ENCODE measurements at regions not wholly inside any gene's neighbourhood (a gene's known extent, or its start where the extent isn't known, plus 50 kb on each side); places are given as distances from the start of the nearest gene placed in this dataset.

DNA sequence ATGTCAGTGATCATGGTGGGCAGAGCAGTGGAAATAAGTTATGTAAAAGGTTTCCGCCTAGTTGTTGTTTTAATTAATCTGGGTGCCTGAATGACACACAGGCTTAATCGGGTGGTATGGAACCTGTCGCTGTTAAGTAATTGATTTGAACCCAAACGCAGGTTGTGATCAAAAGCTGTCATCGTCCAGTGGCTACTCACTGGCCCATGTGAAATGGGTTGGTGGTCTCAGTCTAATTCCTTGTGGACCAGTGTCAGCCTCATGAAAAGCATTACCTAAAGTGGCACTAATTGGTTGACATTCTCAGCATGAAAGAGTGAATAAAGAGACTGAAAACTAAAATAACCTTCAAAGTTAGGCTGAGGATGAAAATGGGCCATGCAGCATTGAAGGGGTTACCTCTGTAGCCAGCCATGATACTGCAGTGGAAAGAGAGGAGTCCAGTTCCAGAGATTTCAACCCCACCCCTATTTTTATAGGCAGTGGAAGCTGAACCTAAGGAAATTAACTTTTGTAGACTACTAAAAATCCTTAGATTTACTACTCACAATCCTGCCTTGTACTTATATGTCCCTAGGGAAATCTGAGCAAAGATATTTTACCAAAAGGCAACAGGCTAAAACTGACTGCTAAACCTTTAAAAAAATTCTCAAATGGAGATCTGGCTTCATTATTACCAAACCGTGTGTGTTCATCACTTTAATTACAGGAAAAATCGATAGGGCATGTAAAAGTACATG lies 251.7 kb upstream of the TENM3 start:
- WGBS, 5 donors, result 81 to 89% (median 82%) methylated on average over 7 of the region's 7 CpGs
- Histone ChIP-seq H3K27me3 (replicated peaks in 1 of 7) (no peaks in the 10 kb centered on the region), H3K27ac (no peak overlapping the region), H3K36me3 (no peaks in the 10 kb centered on the region), H3K4me1 (no peaks in the 10 kb centered on the region), H3K4me3 (no peak overlapping the region), H3K9me3 (no peaks in the 10 kb centered on the region)
- TF ChIP-seq, protein P1, sequence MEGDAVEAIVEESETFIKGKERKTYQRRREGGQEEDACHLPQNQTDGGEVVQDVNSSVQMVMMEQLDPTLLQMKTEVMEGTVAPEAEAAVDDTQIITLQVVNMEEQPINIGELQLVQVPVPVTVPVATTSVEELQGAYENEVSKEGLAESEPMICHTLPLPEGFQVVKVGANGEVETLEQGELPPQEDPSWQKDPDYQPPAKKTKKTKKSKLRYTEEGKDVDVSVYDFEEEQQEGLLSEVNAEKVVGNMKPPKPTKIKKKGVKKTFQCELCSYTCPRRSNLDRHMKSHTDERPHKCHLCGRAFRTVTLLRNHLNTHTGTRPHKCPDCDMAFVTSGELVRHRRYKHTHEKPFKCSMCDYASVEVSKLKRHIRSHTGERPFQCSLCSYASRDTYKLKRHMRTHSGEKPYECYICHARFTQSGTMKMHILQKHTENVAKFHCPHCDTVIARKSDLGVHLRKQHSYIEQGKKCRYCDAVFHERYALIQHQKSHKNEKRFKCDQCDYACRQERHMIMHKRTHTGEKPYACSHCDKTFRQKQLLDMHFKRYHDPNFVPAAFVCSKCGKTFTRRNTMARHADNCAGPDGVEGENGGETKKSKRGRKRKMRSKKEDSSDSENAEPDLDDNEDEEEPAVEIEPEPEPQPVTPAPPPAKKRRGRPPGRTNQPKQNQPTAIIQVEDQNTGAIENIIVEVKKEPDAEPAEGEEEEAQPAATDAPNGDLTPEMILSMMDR (IDR thresholded peaks at IDR 0.05 in 8 of 11, conservative IDR thresholded peaks at IDR 0.05 in 3 of 11), result no peak
- TF ChIP-seq POLR2A (IDR thresholded peaks at IDR 0.05) (no peak), POLR2AphosphoS5 (IDR thresholded peaks at IDR 0.05) (no peak)
- DNase-seq, result no peak
- intact Hi-C loops (cut with DNase I; ENCODE audit: low total_unique reads), result no loop called here

DNA sequence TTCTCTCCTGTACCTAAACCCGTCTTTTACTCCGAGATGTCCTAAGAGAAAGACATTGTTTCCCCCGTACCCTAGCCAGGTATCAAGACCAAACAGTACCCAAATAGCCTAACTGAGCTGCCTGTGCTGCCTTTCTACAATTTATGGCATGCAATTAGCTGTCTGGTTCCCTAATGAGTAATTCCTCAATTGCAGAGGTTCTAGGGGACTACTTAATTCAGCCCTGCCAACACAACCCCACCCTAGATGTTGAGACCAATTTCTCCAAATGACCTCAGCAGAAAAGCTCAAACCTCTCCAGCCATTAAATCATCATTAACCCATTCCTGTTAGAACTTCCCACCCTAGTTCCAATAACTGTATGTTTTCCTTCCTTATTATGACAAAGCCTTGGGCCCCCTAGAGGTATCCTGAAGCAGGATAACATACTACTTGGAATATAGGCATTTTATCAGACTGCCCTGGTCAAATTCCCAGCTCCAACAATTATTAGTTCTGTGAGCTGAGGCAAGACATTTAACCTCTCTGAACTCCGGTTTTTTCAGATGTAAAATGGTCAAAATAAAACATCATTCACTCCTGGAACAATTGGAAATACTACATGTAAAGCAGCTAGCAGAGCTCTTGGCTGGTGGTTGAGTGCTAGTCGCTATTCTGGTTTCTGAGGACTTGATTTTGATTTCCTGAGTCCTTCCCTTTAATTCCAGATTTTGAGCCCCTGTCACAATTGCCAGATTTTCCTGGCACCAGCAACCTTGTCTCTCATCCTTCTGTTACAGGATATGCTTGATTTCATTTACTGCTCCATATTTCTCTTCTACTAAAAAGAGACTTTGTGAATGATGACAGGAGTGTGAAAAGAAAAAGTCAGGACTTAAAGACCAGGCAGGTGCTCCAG lies 244.6 kb upstream of the TENM3 start:
- WGBS, 5 donors, result 68 to 81% (median 71%) methylated on average over 5 of the region's 5 CpGs
- no peak for TF ChIP-seq POLR2A (IDR thresholded peaks at IDR 0.05)
- no peak for TF ChIP-seq POLR2AphosphoS5 (IDR thresholded peaks at IDR 0.05)
- TF ChIP-seq, protein P1 (IDR thresholded peaks at IDR 0.05 in 8 of 11, conservative IDR thresholded peaks at IDR 0.05 in 3 of 11), result no peak
- Histone ChIP-seq H3K36me3 (no peaks in the 10 kb centered on the region), H3K4me1 (no peaks in the 10 kb centered on the region), H3K9me3 (no peaks in the 10 kb centered on the region), H3K27me3 (replicated peaks in 1 of 7) (no peaks in the 10 kb centered on the region), H3K27ac (no peak overlapping the region), H3K4me3 (no peak overlapping the region)
- intact Hi-C loops (cut with DNase I; ENCODE audit: low total_unique reads), result no loop called here
- DNase-seq, result no peak

DNA sequence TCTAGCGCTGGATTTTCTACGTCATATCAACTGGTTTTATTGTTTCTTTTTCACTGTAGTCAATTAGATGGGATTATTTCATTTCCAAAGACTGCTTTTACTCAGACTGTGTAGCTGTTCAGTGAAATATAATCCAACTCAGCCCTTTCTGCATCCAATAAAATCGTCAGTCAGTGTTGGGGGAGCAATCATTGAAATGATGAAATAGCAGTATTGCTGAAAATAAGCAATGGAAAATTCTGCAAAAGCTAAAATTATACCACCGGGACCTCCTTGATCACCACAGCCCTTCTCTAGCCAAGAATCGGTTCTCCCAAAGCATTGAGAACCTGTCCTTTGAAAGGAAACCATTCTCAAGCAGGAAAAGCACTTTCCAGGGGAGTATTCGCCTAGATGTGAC lies 243.1 kb upstream of the TENM3 start:
- DNase-seq, result no peak
- Histone ChIP-seq H3K27me3 (replicated peaks in 1 of 7) (no peaks in the 10 kb centered on the region), H3K9me3 (no peaks in the 10 kb centered on the region), H3K4me1 (no peaks in the 10 kb centered on the region), H3K27ac (no peak overlapping the region), H3K4me3 (no peak overlapping the region), H3K36me3 (no peaks in the 10 kb centered on the region)
- intact Hi-C loops (cut with DNase I; ENCODE audit: low total_unique reads), result no loop called here
- TF ChIP-seq POLR2A (IDR thresholded peaks at IDR 0.05) (no peak), POLR2AphosphoS5 (IDR thresholded peaks at IDR 0.05) (no peak)
- TF ChIP-seq, protein P1 (IDR thresholded peaks at IDR 0.05 in 8 of 11, conservative IDR thresholded peaks at IDR 0.05 in 3 of 11), result no peak
- WGBS, 5 donors, result 73 to 86% (median 78%) methylated on average over 6 of the region's 6 CpGs

DNA sequence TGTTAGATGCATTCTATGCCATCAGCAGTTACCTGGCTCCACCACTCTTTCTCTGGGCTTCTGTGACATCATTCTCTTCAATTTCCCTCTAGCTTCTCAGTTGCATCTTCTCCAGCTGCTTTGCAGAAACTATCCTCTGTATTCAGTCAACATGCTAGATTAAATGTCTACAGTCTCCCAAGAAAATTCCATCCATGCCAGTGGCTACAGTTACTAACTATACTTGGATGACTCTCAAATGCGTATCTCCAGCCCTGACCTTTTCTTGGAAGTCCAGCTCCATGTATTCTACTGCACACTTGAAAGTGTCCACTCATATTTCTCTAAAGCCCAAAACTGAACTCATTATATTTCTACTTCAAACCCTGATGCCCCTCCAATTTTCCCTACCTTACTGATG lies 232.3 kb upstream of the TENM3 start:
- WGBS, 5 donors, result 76 to 100% (median 85%) methylated on average over 1 of the region's 1 CpG
- no peak overlapping the region for H3K27ac ChIP-seq
- no peak for DNase-seq

More for the DNA sequence above, 232.3 kb upstream of the TENM3 start:
- no peaks in the 10 kb centered on the region for H3K36me3 ChIP-seq
- no peaks in the 10 kb centered on the region for H3K4me1 ChIP-seq
- H3K9me3 ChIP-seq, result peaks cover 0 to 13% (median 0%) of the 10 kb centered on the region in 8 donors
- no peaks in the 10 kb centered on the region for H3K27me3 ChIP-seq (replicated peaks in 1 of 7)
- TF ChIP-seq POLR2AphosphoS5 (IDR thresholded peaks at IDR 0.05) (no peak), POLR2A (IDR thresholded peaks at IDR 0.05) (no peak)
- TF ChIP-seq, protein P1 (IDR thresholded peaks at IDR 0.05 in 8 of 11, conservative IDR thresholded peaks at IDR 0.05 in 3 of 11), result no peak
- H3K4me3 ChIP-seq, result no peak overlapping the region
- intact Hi-C loops (cut with DNase I; ENCODE audit: low total_unique reads), result no loop called here
